ENCODE measurements at regions not wholly inside any gene's neighbourhood (a gene's known extent, or its start where the extent isn't known, plus 50 kb on each side); places are given as distances from the start of the nearest gene placed in this dataset.
"Not testable (repeated sequence)": the region's sequence is repeated elsewhere in the genome, so short reads cannot be mapped to it uniquely, and the experiment has no call there.

DNA sequence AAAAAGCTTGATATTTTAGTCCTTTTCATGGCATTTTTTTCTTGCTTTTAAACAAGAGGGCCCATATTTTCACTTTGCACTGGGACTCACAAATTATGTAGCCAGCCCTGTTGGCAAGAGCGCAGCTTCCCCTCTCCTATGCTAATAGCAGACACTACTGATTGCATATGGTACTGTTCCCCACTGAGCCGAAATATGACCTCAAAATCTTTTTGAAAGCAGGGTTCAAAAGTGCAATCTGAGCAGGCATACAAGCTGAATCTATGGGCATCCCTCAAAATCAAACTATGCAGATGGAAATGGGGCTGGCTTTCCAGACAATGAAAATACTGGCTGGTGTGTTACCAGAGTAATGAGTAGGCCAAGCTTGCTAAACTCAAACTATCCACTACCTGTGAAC, 225.2 kb upstream of the SETMAR start:
- DNase-seq: no peak

DNA sequence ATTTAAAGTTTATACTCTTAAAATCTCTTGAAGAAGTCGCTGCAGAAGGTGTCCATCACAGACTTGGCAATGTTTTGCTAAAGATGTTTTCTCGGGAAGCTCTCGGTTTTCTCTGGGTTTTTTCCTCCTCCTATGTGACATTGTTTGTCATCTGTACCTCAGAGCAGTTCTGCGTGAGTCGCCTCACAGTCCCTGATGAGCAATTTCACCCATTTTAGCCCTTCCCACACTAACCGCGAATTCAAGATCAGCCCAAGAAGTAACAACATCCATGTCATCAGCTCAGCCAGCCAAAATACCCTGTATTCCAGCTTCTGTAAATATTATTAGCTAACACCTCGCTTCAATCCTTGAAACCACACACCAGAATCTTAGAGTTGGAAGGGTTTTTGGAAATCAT, 224.3 kb upstream of the SETMAR start:
- DNase-seq: no peak

DNA sequence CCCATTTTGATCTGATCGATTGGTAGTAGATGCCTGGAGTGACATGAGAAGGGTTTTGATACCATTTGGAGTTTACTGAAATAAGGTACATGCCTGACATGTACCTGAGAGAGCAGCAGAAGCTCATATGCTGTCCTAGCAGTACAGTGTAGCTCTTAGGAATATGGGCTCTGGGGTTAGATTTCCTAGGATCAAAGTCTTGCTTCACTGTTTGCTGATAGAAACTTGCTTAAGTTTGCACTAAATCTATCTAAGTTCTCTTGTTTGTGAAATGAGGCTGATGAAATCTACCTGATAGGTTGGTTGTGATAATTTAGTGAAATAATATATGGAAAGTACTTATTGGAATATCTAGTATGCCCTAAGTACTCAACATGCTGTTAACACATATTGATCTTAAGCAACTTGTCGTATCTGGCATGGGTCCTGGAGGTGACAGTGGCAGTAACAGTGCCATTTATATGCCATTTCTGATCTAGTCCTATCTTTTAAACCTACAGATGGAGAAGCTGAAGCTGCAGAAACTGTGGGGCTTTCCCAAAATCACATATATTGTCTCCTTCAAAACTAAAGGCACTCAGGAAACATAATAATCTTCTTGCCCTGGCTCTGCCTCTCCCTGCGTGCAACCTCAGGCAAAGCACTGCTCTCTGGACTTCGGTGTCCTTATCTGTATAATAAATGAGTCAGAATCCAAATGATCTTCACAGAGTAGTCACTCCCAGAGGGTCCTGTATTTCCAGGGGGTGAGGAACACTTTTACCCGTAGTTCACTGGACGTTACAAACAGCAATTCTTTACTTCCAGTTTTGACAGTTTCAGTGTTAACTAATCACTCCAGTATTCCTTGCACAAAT, 223.6 kb upstream of the SETMAR start:
- no peak for DNase-seq

DNA sequence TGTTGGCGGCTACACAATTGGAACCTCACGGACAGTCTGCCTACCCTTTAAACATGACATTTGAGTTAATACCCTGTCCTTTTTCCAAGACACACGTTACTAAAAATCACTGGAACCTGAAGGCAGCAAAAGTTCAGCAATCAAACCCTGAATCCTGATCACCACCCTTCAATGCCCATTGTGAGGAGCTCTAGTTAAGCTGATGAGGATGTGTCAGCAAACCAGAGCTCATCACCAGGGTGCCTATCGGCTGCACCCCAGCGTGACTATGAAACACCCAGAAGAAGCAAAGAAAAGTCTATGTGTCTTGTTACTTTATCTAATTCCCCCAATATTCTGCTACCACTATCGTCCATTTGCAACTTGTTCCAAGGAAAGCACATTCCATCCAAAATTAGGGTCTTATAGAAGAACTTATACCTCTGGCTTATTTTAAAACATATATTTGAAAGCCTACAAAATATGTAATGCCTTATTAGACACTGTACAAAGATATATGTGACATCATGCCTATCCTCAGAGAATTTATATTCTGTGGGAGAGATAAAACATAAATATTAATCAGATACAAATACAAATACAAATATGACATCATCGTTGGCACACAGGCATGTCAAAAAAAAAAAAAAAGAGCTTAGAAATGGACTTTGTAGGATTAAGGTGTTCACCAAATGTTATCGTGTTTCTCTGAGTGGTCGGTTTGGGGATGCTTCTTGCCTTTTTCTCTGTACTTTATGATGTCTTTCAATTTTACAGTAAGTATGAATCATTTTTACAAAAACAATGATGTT, 219.7 kb upstream of the SETMAR start:
- DNase-seq: no peak

DNA sequence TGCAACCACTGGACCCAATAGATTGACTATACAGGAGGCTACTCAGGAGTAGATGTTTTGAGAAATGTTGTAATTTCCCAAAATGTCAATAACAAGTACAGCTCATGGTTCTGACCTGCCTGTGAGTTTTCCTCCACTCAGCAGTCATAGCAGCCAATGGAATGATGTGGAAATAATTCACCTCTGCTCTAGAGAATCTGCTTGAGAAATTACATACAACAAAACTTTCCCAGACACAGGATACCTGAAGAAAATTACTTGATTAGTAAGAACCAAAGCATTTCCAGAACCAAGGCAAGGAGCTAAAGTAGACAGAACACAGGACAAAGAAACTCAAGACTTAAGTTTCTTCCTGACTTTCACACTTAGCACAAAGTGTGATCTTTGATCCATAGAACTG, 218.9 kb upstream of the SETMAR start:
- no peak for DNase-seq

DNA sequence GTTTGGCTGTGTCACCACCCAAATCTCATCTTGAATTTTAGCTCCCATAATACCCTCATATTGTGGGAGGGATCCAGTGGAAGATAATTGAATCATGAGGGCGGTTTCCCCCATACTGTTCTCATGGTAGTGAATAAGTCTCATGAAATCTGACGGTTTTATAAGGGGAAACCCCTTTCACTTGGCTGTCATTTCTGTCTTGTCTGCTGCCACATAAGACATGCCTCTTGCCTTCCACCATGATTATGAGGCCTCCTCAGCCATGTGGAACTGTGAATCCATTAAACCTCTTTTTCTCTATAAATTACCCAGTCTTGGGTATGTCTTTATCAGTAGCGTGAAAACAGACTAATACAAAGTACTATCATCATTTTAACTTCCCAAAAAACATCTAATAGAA, 216.5 kb upstream of the SETMAR start:
- not testable (repeated sequence) for DNase-seq

DNA sequence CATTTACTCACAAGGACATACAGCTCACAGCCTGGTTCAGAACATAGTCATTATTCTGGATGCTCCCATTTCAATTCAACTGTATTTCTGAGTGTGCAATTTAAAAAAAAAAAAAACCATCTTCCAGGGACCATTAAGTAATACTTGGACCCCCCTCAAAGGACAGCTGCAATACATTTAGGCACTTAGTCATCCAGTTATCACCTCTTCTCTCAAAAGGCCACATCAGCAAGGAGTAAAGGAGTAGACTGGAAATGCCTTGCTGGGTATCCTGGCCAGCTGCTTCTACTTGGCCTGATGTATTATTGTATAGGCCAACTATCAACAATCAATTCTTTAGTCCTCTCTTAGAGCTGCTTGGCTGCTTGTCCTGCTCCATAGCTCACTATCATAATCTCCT, 211.4 kb upstream of the SETMAR start:
- no peak for DNase-seq

DNA sequence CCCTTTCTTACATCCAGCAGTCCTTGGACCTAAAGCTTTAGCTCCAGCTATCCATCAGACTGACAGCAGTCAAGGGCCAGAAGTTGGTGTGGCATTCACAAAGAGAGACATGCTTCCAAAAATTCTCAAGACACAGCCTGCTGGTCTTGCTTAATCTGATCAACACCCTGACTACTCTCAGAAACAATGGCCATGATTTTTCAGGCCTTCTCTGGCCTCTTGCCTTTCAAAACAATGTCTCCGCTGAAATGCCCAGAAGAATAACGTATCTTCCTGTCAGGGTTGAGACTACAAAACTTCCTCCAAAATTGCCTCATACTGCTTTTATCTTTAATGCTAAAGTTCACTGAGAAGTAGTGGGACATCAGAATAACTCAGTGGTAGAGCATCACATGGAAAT, 205.4 kb upstream of the SETMAR start:
- DNase-seq: no peak

DNA sequence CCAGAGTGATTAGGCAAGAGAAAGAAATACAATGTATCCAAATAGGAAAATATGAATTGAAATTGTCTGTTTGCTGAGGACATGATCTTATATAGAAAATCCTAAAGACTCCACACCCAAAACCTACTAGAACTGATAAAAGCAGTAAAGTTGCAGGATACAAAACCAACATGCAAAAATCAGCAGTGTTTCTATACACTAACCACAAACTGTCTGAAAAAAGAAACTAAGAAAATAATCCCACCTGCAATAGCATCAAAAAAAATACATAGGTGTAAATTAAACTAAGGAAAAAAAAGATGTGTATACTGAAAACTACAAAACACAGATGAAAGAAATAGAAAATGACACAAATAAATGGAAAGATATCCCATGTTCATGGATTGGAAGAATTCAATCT, 203.6 kb upstream of the SETMAR start:
- no peak for DNase-seq

DNA sequence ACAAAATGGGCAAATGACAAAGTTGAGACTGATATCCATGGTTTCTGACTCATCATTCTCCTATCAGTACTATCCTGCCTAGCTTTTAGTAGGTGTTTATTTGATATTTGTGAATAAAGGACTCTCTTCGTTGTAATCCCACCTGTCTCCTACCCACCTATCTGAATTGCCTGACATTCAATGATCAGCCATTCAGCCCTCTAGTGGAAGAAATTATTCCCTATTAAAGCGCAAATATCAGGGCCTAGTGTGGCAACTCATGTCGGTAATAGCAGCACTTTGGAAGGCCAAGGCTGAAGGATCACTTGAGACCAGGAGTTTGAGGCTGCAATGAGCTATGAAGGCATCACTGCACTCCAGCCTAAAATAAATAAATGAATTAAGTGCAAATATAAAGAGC, 195.7 kb upstream of the SETMAR start:
- no peak for DNase-seq

DNA sequence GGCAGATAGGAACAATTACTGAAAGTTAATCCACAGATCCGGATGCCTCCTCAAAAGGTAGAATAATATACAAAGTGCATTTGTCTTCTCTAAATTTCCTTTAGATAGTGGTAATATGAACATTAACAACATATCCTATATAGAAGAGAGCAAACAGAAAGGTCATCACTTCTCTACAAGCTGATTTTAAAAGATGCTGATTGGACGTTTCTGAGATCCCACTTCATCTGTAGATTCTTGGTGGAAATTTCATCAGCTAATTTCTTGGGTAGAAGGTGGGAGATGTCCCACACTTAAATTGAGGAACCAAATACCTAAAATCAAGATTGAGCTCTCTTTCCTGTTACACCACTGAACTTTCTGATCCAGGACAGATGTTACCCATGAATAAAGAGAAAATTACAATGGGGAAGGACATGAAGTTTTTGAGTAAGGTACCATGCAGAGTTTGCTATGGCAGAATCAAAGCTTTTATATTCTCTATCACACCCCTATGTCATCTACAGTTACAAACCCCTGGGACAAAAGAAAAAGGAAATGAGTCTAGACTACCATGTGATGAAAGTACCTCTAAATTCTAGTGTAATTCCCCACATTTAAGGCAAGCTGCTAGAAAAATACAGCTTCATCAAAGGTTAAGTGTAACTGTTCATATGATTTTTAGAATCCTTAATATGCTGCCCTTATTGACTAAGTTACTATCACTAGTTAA, 189.2 kb upstream of the SETMAR start:
- no peak for DNase-seq

DNA sequence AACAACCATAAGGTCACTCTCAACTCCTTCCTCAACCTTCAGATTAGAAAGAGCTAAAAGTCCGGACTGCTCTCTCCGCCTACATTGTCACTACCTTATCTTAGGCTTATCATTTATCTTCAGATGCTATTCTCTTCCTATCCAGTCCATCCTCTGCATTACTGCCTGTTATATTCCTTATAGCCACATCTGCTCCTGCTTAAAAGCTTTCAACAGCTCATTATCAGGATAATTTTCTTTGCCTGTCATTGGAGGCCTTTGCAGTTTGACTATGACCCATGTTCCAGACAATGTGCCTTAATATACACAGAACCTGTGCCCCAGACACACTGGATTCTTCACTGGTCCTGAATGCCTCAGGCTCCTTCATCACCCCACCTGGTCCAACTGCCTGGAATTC, 184.1 kb upstream of the SETMAR start:
- DNase-seq: no peak

DNA sequence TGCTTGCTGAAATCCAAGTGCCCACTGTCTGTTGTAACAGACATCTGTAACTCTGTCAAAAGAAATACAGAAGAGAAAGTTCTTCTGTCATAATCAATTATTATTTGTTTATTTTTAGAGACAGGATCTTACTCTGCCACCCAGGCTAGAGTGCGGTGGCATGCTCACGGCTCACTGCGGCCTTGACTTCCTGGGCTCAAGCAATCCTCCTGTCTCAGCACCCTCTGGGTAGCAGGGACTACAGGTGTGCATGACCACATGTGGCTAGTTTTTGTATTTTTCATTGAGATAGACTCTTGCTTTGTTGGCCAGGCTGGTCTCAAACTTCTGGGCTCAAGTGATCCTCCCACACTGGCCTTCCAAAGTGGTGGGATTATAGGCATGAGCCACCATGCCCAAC, 177.6 kb upstream of the SETMAR start:
- DNase-seq: no peak

DNA sequence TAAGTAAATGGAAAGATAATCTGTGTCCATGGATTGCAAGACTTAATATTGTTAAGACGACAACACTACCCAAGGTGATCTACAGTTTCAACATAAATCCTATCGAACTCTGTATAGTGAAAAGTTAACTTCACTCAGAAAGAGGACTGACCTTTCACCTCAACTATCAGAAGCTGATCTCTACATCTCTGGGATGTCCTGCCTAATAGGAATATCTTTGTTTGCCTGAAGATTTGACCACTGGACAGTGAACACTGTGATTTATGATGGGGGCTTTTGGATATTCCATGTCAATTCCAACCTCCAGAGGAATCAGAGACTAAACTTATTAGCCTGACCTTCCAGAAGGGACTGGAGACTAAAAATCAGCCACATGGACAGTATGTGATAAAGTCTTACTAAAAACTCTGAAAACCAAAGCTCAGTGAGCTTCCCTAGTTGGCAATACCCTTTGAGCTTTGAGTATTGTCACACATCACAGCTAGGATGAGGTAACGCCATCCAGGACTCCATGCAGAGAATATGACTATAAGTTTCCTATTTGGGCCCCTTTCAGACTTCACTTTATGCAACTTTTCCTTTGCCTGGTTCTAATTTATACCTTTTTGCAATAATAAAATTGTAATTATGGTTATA, 164.9 kb upstream of the SETMAR start:
- no peak for DNase-seq

DNA sequence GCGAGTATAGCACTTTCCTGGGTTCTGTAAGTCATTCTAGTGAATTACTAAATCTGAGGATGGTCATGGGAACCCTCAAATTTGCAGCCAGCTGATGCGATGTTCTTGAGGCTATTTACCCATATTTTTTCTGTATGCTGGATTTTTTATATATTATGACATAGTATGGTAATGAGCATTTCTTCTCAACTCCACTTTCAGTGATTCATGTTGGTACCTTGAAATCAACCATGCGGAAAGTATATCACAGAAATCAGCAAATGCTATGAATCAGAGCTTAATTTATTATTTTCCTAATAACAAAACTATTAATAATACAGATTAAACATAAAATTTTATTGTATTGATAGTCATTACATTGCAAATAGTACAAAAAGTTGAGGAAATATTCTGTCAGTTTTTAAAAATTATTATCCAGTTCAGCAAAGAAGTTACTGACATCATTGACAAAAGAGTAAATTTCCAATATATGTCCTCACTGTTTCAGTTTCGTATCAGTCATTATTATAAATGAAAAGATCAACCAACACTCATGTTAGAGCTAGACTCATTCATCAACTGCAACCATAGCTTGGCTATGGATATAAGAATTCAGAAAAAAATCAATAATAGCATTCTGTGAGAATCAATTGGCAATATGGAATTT, 164.3 kb upstream of the SETMAR start:
- no peak for DNase-seq

DNA sequence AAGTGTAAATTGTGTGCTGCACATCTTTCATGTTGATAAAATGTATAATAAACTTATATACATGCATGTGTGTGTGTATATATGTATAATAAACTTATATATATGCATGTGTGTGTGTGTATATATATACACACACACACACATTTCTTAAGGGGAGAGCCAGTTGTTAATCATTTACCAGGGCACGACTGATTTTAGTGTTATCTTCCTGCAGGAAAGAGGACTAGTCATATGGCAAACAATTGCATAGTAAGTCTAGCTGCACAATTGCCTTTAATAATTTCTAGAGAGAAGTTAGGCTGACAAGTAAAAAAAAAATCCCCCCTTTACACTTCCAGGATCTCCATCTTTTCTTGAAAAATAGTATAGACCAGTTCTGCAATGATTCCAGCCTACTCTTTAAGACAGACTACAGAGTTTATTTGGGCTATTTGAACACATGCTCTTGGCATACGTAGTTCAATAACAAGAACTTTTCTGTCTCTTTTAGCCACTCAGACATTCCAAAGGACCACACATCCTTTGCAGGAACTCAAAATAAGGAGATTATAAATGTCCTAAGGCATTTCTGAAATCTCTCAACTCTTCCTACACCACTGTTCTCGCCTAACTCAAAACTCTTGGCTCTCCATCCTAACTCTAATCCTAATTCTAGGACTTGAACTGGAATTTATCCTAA, 163.6 kb upstream of the SETMAR start:
- DNase-seq: no peak

DNA sequence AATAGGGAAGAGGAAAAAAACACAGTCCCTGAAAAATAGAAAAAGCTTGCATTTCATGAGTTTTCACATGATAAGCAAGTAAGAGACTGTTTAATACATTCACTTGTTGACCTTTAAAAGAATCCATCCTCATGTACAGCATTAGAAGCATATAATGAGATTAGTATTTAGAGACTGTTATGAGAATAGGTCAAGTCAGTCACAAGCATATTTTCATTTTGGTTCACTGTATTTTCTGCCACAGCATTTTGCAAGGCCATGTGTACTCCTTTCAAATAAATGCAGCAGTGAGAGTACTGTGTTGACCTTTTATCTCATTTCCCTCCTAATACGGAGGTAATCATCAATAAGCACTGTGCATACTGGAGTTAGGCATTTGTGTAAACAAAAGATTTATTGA, 162.2 kb upstream of the SETMAR start:
- DNase-seq: no peak

DNA sequence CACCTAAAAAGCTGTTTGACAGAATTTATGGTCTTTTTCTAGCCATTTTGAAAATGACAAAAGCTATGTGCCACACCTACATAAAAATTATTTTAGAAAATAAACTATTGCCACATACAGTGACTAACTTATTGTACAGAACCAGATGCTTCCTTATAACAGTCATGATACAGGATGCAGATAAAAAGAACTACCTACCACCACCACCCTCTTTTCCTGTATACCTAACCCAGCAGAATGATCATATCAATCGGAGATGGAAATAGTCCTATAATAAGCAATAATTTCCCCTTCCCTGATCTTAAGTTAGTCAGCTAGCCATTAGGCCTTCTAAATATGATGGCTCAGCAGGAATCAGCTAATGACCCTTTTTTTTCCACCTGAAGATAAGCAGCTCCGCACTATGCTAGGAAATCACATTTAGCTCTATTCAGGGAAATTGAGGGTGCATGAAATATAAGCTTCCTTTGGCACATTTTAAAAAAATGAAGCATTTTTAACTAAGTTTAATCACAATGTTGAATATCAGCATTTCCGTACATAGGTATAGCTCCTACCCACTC, 155.5 kb upstream of the SETMAR start:
- DNase-seq: no peak

DNA sequence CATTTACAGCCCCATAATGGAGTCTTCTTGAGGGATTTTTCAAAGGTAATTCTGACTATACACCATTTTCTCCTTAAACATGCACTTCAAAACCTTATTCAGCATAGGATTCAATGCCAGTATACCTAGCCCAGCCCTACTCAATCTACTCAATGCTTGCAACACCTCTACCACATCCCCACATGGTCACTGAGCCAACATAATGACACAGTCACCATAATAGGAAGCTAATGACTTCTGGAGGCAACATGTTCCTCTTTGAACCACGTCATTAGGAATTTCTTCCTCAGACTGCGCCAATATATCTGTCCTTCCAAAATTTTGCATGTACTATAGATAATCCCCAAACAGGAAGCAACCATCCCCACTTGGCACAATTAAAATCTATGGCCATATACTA, 153.9 kb upstream of the SETMAR start:
- DNase-seq: no peak

DNA sequence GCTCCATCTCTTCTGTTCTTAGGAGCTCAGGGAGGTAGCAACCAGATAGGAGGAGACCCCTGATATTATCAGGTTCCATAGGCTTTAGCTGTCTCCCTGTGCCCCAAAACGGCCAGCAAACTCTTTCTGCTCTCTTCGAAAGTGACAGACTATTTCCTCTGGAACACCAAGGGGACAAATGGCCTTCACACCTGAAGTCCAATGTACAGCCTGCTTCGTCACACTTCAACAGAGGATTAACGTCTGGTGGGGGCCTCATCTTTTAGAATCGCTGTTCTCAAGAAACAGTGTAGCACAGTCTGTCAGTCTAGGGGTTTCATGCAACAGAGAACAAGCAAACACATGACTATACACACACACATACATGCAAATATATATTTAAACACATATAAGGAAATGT, 152.4 kb upstream of the SETMAR start:
- no peak for DNase-seq

DNA sequence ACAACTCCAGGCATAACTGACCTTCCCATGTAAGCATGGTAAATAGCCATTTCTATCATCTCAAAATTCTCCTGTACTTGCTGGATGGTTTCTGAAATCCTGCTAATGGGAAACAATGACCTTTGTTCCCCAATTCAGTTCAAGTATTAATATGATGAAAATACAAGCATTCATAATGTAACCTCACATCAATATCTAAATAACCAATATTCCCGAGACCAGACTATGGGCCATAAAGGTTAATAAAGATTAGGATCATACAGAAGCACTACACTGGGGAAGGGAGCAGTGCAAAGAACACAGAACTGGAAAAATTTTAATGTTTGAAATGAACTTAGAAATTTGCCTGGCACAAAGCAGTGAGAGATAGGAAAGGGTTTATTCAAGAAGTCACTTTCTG, 151.3 kb upstream of the SETMAR start:
- no peak for DNase-seq

DNA sequence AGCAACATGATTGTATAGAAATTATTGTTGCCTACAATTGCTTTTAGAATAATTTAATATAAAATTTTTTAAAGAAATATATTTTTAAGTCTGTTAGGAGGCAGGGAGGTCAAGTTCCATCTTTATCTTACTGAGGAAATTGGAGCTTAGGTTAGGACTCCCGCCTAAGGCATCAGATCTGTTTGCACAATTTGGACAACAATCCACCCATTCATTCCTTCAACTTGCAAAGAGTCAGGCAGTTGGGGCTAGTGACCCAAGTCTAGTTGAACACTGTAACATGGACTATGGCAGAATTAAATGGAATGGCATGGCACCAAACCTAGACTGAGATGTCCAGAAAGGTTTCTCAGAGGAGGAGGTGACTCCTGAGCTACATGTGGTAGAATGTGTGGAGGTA, 149.4 kb upstream of the SETMAR start:
- no peak for DNase-seq
